Mesodermal cell (in vitro differentiated cells): ENCODE measurements at regions not wholly inside any gene's neighbourhood (a gene's known extent, or its start where the extent isn't known, plus 50 kb on each side); places are given as distances from the start of the nearest gene placed in this dataset.

Source experiments
- H3K27ac ChIP-seq: 2 replicates; pipeline ENCODE4 v1.7.0; 2013; ENCODE audit warnings: mild to moderate bottlenecking, low read depth, low read length, moderate library complexity; ENCODE audit not compliant: severe bottlenecking
- H3K36me3 ChIP-seq: 2 replicates; pipeline ENCODE4 v1.7.1; 2013; ENCODE audit warnings: mild to moderate bottlenecking, low read length, moderate library complexity; ENCODE audit not compliant: control insufficient read depth, insufficient read depth
- H3K4me1 ChIP-seq: one replicate; pipeline ENCODE4 v1.7.1; 2013; ENCODE audit warnings: mild to moderate bottlenecking, low read length; ENCODE audit not compliant: insufficient read depth, control insufficient read depth, poor library complexity, severe bottlenecking
- H3K4me3 ChIP-seq: 2 replicates; pipeline ENCODE4 v1.7.0; 2013; ENCODE audit warnings: low read length, control low read depth, mild to moderate bottlenecking; ENCODE audit not compliant: insufficient read depth, poor library complexity, severe bottlenecking; ENCODE audit errors: extremely low read depth
- H3K9me3 ChIP-seq: 2 replicates; pipeline ENCODE4 v1.7.1; 2013; ENCODE audit warnings: mild to moderate bottlenecking, low read length, moderate library complexity; ENCODE audit not compliant: control insufficient read depth
- WGBS, 2 experiments: methylation state at CpG; one replicate each; pipeline ENCODE4 v1.1.5; 2013; ENCODE audit warnings: missing lambda C conversion rate in 2 of 2; ENCODE audit not compliant: insufficient coverage in 2 of 2; 5-methylcytosine and 5-hydroxymethylcytosine counted together

- Histone ChIP-seq H3K9me3 (no peaks in the 10 kb centered on the region), H3K27ac (no peak overlapping the region), H3K4me3 (no peak overlapping the region), H3K36me3 (no peaks in the 10 kb centered on the region), H3K4me1 (no peaks in the 10 kb centered on the region)
- 81 to 96% methylated on average over 3 to 4 of the region's 4 CpGs for WGBS, 2 experiments
Observed at GRCh38 chr15:45995800-45996199, 361.0 kb downstream of the SQOR start.

DNA sequence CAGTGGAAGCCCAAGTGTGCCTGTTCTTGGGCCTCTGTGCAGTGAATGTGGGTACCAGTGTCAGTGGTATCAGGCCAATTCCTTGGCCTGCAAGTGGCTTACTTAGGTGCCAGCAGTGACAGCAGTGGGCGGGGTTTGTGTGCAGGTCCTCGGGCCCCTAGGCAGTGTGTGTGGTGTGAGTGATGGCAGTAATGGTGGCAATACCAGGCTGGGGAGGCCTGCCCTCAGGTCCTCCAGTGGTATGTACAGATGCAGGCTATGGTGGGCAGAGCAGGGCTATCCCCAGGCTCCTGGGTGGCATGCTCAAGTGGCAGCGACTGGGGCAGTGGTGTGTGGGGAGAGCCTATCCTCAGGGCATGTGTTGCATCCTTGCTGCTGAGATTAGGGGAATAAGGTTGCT lies 379.7 kb downstream of the SQOR start:
- no peaks in the 10 kb centered on the region for H3K4me1 ChIP-seq
- H3K36me3 ChIP-seq: no peaks in the 10 kb centered on the region
- H3K4me3 ChIP-seq: no peak overlapping the region
- H3K9me3 ChIP-seq: peaks cover 10% of the 10 kb centered on the region
- H3K27ac ChIP-seq: no peak overlapping the region
- 90 to 92% methylated on average over 2 of the region's 3 CpGs for WGBS, 2 experiments

- 86 to 93% methylated on average over 2 of the region's 2 CpGs for WGBS, 2 experiments
- Histone ChIP-seq H3K36me3 (no peaks in the 10 kb centered on the region), H3K4me1 (no peaks in the 10 kb centered on the region), H3K27ac (no peak overlapping the region), H3K4me3 (no peak overlapping the region), H3K9me3 (no peaks in the 10 kb centered on the region)
Observed at GRCh38 chr15:46034755-46035154, 399.9 kb downstream of the SQOR start.

DNA sequence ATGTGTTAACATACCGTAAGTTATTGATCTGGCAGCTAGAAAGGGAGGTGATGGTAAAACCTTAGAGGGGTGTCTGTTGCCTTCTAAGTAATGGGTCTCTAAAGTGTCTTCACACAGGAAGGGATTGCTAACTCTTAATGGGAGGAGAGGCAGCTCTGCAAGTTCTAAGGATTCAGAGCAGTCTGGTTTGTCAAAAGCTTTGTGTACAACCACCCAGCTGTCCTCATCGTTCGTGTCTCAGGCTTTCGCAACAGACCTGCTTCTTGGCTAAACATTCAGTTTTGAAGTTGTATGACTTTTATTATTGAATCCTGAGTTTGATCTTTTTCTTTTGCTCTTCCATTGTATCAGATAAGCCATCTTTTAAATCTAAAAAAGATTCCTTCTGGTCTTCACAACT lies 404.9 kb downstream of the SQOR start:
- H3K9me3 ChIP-seq: no peaks in the 10 kb centered on the region
- H3K4me1 ChIP-seq: no peaks in the 10 kb centered on the region
- no peaks in the 10 kb centered on the region for H3K36me3 ChIP-seq
- H3K27ac ChIP-seq: no peak overlapping the region
- H3K4me3 ChIP-seq: no peak overlapping the region
- WGBS, 2 experiments: 80% methylated on average over 1 of the region's 4 CpGs; no CpG with 5 or more reads in 1 of the 2 experiments

GRCh38 chr15:46041905-46042304 lies 407.1 kb downstream of the SQOR start:
- 88 to 90% methylated on average over 2 to 4 of the region's 5 CpGs for WGBS, 2 experiments
- Histone ChIP-seq H3K4me1 (no peaks in the 10 kb centered on the region), H3K27ac (no peak overlapping the region), H3K36me3 (no peaks in the 10 kb centered on the region), H3K4me3 (no peak overlapping the region), H3K9me3 (no peaks in the 10 kb centered on the region)

DNA sequence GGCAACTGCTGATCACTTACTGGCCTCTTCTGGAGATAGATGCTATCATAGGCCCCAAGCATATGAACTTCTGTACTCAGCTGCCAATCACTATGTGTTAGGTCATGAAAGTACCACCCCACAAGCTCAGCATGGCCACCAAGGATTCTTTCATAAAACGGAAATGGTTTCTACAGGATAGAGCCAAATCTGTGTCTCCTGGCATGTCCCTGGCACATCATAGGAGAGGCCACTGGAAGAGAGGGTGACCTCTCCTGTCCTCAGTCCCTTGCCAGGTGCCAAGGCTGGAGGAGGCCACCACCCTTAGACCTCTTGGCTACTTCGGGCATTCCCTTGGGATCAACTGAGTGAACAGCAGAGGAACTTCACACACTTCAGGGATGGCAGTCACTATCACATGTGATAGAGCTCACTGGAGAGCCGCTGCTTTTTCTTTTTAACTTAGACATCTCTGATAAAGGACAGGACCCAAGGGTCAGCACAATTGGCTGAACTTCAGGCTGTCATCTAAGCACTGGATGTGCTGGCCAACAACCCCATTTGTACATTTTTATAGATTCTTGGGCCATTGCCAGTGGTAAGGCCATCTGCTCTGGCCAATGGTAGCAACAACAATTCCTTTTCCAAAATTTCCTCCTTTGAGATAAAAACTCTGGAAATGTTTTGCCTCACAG lies 425.2 kb downstream of the SQOR start:
- H3K4me1 ChIP-seq: no peaks in the 10 kb centered on the region
- no peak overlapping the region for H3K4me3 ChIP-seq
- H3K36me3 ChIP-seq: no peaks in the 10 kb centered on the region
- WGBS, 2 experiments: 81 to 97% methylated on average over 3 of the region's 3 CpGs
- no peak overlapping the region for H3K27ac ChIP-seq
- H3K9me3 ChIP-seq: no peaks in the 10 kb centered on the region

DNA sequence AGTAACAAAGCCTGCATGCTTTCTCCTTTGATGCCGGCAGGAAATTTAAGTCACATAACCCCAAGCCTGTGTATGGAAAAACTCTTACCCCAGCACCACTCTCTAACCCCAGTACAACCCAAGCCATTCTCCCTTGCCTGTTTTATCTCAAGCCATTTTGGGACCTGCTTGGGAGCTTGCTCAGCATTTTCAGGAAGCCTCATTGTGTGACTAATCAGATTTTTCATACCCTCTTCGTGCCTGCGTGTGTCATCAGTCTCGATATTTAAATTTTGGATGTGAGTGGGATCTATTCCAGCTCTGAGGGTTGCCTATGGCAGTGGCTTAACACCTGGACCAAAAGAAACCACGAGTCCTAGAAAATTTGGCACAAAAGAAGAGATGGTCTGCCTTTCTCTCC lies 426.2 kb downstream of the SQOR start:
- WGBS, 2 experiments: 87 to 89% methylated on average over 5 of the region's 5 CpGs
- H3K9me3 ChIP-seq: no peaks in the 10 kb centered on the region
- H3K27ac ChIP-seq: no peak overlapping the region
- H3K4me1 ChIP-seq: no peaks in the 10 kb centered on the region
- no peaks in the 10 kb centered on the region for H3K36me3 ChIP-seq
- no peak overlapping the region for H3K4me3 ChIP-seq

DNA sequence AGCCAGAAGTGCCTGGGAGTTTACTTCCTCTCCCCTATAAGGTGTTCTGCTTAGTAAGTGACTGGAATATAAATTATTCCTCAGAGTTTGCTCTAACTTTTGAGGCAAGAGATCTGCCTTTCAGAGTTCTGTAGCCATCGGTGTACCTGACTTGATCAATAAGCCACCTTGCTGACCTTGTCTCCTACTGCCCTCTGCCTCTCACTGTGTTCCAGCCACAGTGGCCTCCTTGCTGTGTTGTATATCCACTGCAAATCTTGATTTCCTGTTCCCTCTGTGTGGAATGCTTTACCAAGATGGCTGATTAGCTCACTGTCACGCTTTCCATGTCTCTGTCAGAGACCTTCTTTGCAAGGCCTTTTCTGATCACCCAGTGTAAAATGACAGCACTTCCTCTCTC lies 442.4 kb downstream of the SQOR start:
- Histone ChIP-seq H3K27ac (no peak overlapping the region), H3K9me3 (no peaks in the 10 kb centered on the region), H3K36me3 (no peaks in the 10 kb centered on the region), H3K4me1 (no peaks in the 10 kb centered on the region), H3K4me3 (no peak overlapping the region)
- 89 to 95% methylated on average over 2 of the region's 2 CpGs for WGBS, 2 experiments

DNA sequence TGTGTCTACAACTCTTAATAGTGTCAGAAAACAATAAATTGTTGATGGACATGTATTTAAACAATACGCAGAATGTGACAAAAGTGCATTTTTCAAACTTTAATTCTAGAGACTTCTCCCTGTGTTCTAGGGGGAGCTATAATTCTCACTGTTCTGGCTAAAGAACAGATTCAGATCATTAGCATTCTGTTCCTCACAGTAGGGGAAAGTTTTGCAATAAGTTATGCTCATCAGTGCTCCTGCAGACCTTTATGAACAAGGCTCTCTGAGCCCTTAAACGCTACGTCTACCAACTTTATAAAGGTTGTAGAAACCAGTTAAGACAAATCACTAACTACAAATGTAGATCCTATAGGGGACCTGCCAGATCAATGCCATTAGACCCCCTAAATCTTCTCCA lies 444.2 kb downstream of the SQOR start:
- H3K4me1 ChIP-seq: no peaks in the 10 kb centered on the region
- no peak overlapping the region for H3K27ac ChIP-seq
- no peaks in the 10 kb centered on the region for H3K36me3 ChIP-seq
- 85% methylated on average over 2 of the region's 3 CpGs; no CpG with 5 or more reads in 1 of the 2 experiments for WGBS, 2 experiments
- no peak overlapping the region for H3K4me3 ChIP-seq
- H3K9me3 ChIP-seq: no peaks in the 10 kb centered on the region

GRCh38 chr15:46080016-46080415 lies 445.2 kb downstream of the SQOR start:
- H3K27ac ChIP-seq: peak overlapping the region; percentile 84
- H3K4me1 ChIP-seq: no peaks in the 10 kb centered on the region
- H3K9me3 ChIP-seq: no peaks in the 10 kb centered on the region
- H3K4me3 ChIP-seq: no peak overlapping the region
- 44 to 53% methylated on average over 3 to 6 of the region's 7 CpGs for WGBS, 2 experiments
- no peaks in the 10 kb centered on the region for H3K36me3 ChIP-seq

GRCh38 chr15:46088486-46089445 lies 453.9 kb downstream of the SQOR start:
- WGBS, 2 experiments: 86 to 100% methylated on average over 1 of the region's 3 CpGs
- Histone ChIP-seq H3K36me3 (no peaks in the 10 kb centered on the region), H3K4me3 (no peak overlapping the region), H3K9me3 (no peaks in the 10 kb centered on the region), H3K27ac (peak overlapping the region; percentile 73), H3K4me1 (peaks cover 19% of the 10 kb centered on the region)
